A673 (cell line): ENCODE measurements at regions not wholly inside any gene's neighbourhood (a gene's known extent, or its start where the extent isn't known, plus 50 kb on each side); places are given as distances from the start of the nearest gene placed in this dataset.

ENCODE experiments used
- BruUV-seq: library from RNA; stranded (reverse); fragments of 400-500 nt; replicated peaks from 2 replicates; lab custom pipeline; 2021; lab: Mats Ljungman, UMichigan
- CTCF ChIA-PET: fragments of 300-600 bp; sonication (Branson Sonifier 250); formaldehyde crosslinking; loops from one replicate; lab custom pipeline; 2022; ENCODE audit warnings: antibody characterized with exemption; lab: Charles Lee
- POLR2A ChIA-PET: fragments of 300-600 bp; sonication (Branson Sonifier 250); formaldehyde crosslinking; loops from one replicate; lab custom pipeline; 2022; ENCODE audit warnings: antibody characterized with exemption; ENCODE audit not compliant: low non-redundant PET; lab: Charles Lee
- DNase-seq: peaks from one replicate; pipeline ENCODE4 v3.0.0-alpha.2; 2015; ENCODE audit warnings: low spot score
- H3K27ac ChIP-seq: fragments of 200-600 bp; sonication (generic); 2 replicates; pipeline ENCODE4 v1.5.1; 2016; ENCODE audit warnings: mixed run types, low read depth, mild to moderate bottlenecking, mixed read lengths, antibody characterized with exemption, low read length; ENCODE audit not compliant: poor library complexity, severe bottlenecking
- H3K27me3 ChIP-seq: fragments of 200-600 bp; sonication (generic); replicated peaks from 2 replicates; pipeline ENCODE4 v1.6.1; 2017; ENCODE audit warnings: mixed run types, low read depth, mild to moderate bottlenecking, mixed read lengths, antibody characterized with exemption, low read length; ENCODE audit not compliant: insufficient read depth, poor library complexity
- H3K36me3 ChIP-seq: fragments of 200-600 bp; sonication (generic); 2 replicates; pipeline ENCODE4 v1.6.1; 2016; ENCODE audit warnings: mixed run types, mild to moderate bottlenecking, mixed read lengths, antibody characterized with exemption, low read length; ENCODE audit not compliant: insufficient read depth, poor library complexity, severe bottlenecking
- H3K4me1 ChIP-seq: fragments of 200-600 bp; sonication (generic); 2 replicates; pipeline ENCODE4 v1.6.1; 2017; ENCODE audit warnings: mixed run types, mild to moderate bottlenecking, mixed read lengths, antibody characterized with exemption, low read length; ENCODE audit not compliant: insufficient read depth, poor library complexity, severe bottlenecking
- H3K4me3 ChIP-seq: fragments of 200-600 bp; sonication (generic); 2 replicates; pipeline ENCODE4 v1.5.1; 2016; ENCODE audit warnings: low read depth, mixed run types, mild to moderate bottlenecking, mixed read lengths, low read length; ENCODE audit not compliant: poor library complexity, severe bottlenecking
- H3K9me3 ChIP-seq: fragments of 200-600 bp; sonication (generic); 2 replicates; pipeline ENCODE4 v1.6.1; 2016; ENCODE audit warnings: mixed run types, low read depth, mild to moderate bottlenecking, mixed read lengths, antibody characterized with exemption, low read length; ENCODE audit not compliant: poor library complexity, severe bottlenecking
- CTCF ChIP-seq: fragments of 300-800, 200-600 bp; sonication (generic); conservative IDR thresholded peaks from 2 replicates; pipeline ENCODE4 v1.5.1; 2017; ENCODE audit warnings: low read depth, mild to moderate bottlenecking, antibody characterized with exemption, low read length, moderate library complexity, mixed read lengths
- EZH2 ChIP-seq: fragments of 200-600 bp; sonication (generic); IDR thresholded peaks from 2 replicates; pipeline ENCODE4 v1.6.1; 2017; ENCODE audit warnings: borderline replicate concordance, low read depth, mild to moderate bottlenecking, mixed read lengths, antibody characterized with exemption, low read length; ENCODE audit not compliant: poor library complexity, severe bottlenecking
- intact Hi-C: fragments of 100-400 bp; cut with micrococcal nuclease; formaldehyde crosslinking; loops from one replicate; pipeline ENCODE4 v1.10.0; 2022; ENCODE audit not compliant: unreplicated experiment

DNA sequence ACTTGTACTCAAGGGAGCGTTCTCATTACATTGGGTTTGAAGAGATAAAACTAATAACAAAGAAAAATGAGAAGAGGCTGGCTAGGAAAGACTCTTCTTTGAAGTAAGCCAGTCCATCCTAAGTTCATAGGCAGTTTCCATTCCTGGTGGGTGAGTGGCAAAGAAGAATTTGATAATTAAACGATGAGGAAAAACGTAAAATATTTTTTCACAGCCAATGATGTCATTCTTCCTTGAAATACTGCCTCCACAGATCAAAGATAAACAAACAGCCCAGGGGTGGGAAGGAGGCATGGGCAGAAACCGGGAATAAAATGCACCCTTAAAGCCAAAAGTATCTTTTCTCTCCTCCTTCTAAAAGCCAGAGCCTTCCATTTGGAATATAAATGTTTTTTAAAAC is 346.6 kb downstream of the PMP22 start:
- H3K4me1 ChIP-seq, result no peaks in the 10 kb centered on the region
- peaks cover 13% of the 10 kb centered on the region for H3K9me3 ChIP-seq
- no peak overlapping the region for H3K27ac ChIP-seq
- no peak for TF ChIP-seq CTCF
- no peak for TF ChIP-seq EZH2
- no peak for DNase-seq
- POLR2A ChIA-PET, result no interaction called here
- no peaks in the 10 kb centered on the region for H3K36me3 ChIP-seq
- no TSS peak for BruUV-seq
- intact Hi-C loops, result no loop called here
- no peaks in the 10 kb centered on the region for H3K27me3 ChIP-seq
- H3K4me3 ChIP-seq, result no peak overlapping the region
- CTCF ChIA-PET, result no interaction called here

- intact Hi-C loops, result no loop called here
- Histone ChIP-seq H3K9me3 (peaks cover 9% of the 10 kb centered on the region), H3K4me3 (no peak overlapping the region), H3K4me1 (no peaks in the 10 kb centered on the region), H3K36me3 (no peaks in the 10 kb centered on the region), H3K27me3 (no peaks in the 10 kb centered on the region), H3K27ac (no peak overlapping the region)
- CTCF ChIA-PET, result no interaction called here
- TF ChIP-seq EZH2 (no peak), CTCF (no peak)
- DNase-seq, result no peak
- no TSS peak for BruUV-seq
- POLR2A ChIA-PET, result no interaction called here
Observed at GRCh38 chr17:14910916-14911315, 354.2 kb downstream of the PMP22 start.

GRCh38 chr17:14904386-14904785 is 360.7 kb downstream of the PMP22 start:
- no peaks in the 10 kb centered on the region for H3K27me3 ChIP-seq
- H3K36me3 ChIP-seq, result no peaks in the 10 kb centered on the region
- BruUV-seq, result no TSS peak
- intact Hi-C loops, result no loop called here
- DNase-seq, result no peak
- POLR2A ChIA-PET, result no interaction called here
- TF ChIP-seq CTCF (no peak), EZH2 (no peak)
- CTCF ChIA-PET, result no interaction called here
- peaks cover 16% of the 10 kb centered on the region for H3K9me3 ChIP-seq
- H3K27ac ChIP-seq, result no peak overlapping the region
- no peaks in the 10 kb centered on the region for H3K4me1 ChIP-seq
- no peak overlapping the region for H3K4me3 ChIP-seq
